Upper lobe of left lung (tissue), 6 donors: ENCODE measurements at regions not wholly inside any gene's neighbourhood (a gene's known extent, or its start where the extent isn't known, plus 50 kb on each side); places are given as distances from the start of the nearest gene placed in this dataset.

ENCODE experiments used
- ATAC-seq, 2 donors: fragments of 200-7000 bp; cut with Tn5 transposase; one replicate each; pipeline ENCODE4 v1.9.1; 2022; ENCODE audit warnings: mild to moderate bottlenecking in 2 of 2, moderate library complexity in 2 of 2; ENCODE audit not compliant: low FRiP score in 2 of 2
- DNase-seq, 2 donors: peaks; one replicate each; pipeline ENCODE4 v3.0.0-alpha.2; 2019 to 2020
- H3K27ac ChIP-seq, 4 donors: fragments of 200-600 bp; sonication (generic); one replicate each; pipeline ENCODE4 v1.5.1; 2016 to 2019
- H3K27me3 ChIP-seq, 4 donors: fragments of 200-600 bp; sonication (generic); one replicate each; pipeline ENCODE4 v1.5.1; 2017 to 2019
- H3K36me3 ChIP-seq, 4 donors: fragments of 200-600 bp; sonication (generic); one replicate each; pipeline ENCODE4 v1.5.1; 2016 to 2019
- H3K4me1 ChIP-seq, 4 donors: fragments of 200-600 bp; sonication (generic); one replicate each; pipeline ENCODE4 v1.5.1; 2018 to 2019
- H3K4me3 ChIP-seq, 4 donors: fragments of 200-600 bp; sonication (generic); one replicate each; pipeline ENCODE4 v1.5.1; 2017 to 2019; ENCODE audit warnings: mild to moderate bottlenecking in 2 of 4, moderate library complexity in 1 of 4
- H3K9me3 ChIP-seq, 4 donors: fragments of 200-600 bp; sonication (generic); one replicate each; pipeline ENCODE4 v1.5.1; 2018 to 2019
- CTCF ChIP-seq, 6 experiments: fragments of 450-650 bp in 4 of 6; fragments of 200-600 bp in 2 of 6; sonication (generic) in 2 of 6; IDR thresholded peaks; one replicate each; pipeline ENCODE4 v1.5.1; 2016 to 2019; ENCODE audit warnings: antibody characterized with exemption in 6 of 6
- EP300 ChIP-seq, 4 donors: sonication (generic); formaldehyde crosslinking; IDR thresholded peaks; one replicate each; pipeline ENCODE4 v1.5.1; 2017; ENCODE audit warnings: antibody characterized with exemption in 4 of 4, control low read depth in 2 of 4
- POLR2A ChIP-seq, 4 donors: fragments of 450-650 bp; IDR thresholded peaks; one replicate each; pipeline ENCODE4 v1.5.1; 2016 to 2017; ENCODE audit warnings: antibody characterized with exemption in 4 of 4, mild to moderate bottlenecking in 2 of 4
- POLR2AphosphoS5 ChIP-seq, 2 donors: sonication (generic); formaldehyde crosslinking; IDR thresholded peaks; one replicate each; pipeline ENCODE4 v1.5.1; 2017; ENCODE audit warnings: antibody characterized with exemption in 2 of 2
- WGBS, 2 donors: methylation state at CpG; one replicate each; pipeline ENCODE4 v1.1.5; 2017 to 2018; 5-methylcytosine and 5-hydroxymethylcytosine counted together
- donor health status: DM: no; HTN: no; CAD: no; lungs with moderate emphysema.
- donor health status: DM: no; HTN: yes; CAD: no; lungs with severe emphysema.

GRCh38 chr15:89409184-89410038 is 74.8 kb upstream of the POLG start:
- ATAC-seq: no peak
- no peak overlapping the region for H3K27ac ChIP-seq
- WGBS, 2 donors: 11 to 13% methylated on average over 39 to 49 of the region's 56 CpGs
- peak in 1 of 2 donors; percentile 78 for DNase-seq
- peak overlapping the region in 3 of 4 donors; percentile 17 to 39 (median 20) for H3K4me3 ChIP-seq
- H3K27me3 ChIP-seq: peaks cover 2 to 88% (median 57%) of the 10 kb centered on the region in 4 donors
- TF ChIP-seq POLR2A (IDR thresholded peaks at IDR 0.05): no peak
- no peak for TF ChIP-seq POLR2AphosphoS5 (IDR thresholded peaks at IDR 0.05)
- no peak for TF ChIP-seq CTCF (IDR thresholded peaks at IDR 0.05)
- TF ChIP-seq EP300 (IDR thresholded peaks at IDR 0.05): no peak
- H3K4me1 ChIP-seq: peaks cover 29 to 51% (median 41%) of the 10 kb centered on the region in 4 donors
- no peaks in the 10 kb centered on the region for H3K36me3 ChIP-seq
- no peaks in the 10 kb centered on the region for H3K9me3 ChIP-seq

GRCh38 chr15:89408372-89409183 is 74.0 kb upstream of the POLG start:
- Histone ChIP-seq H3K9me3 (no peaks in the 10 kb centered on the region), H3K4me3 (peak overlapping the region in 3 of 4 donors; percentile 17 to 39 (median 20)), H3K27me3 (peaks cover 2 to 94% (median 53%) of the 10 kb centered on the region in 4 donors), H3K27ac (no peak overlapping the region), H3K36me3 (no peaks in the 10 kb centered on the region), H3K4me1 (peaks cover 29 to 51% (median 41%) of the 10 kb centered on the region in 4 donors)
- TF ChIP-seq POLR2A (IDR thresholded peaks at IDR 0.05): no peak
- no peak for ATAC-seq
- 7 to 9% methylated on average over 30 to 33 of the region's 33 CpGs for WGBS, 2 donors
- DNase-seq: peak in 1 of 2 donors; percentile 60

GRCh38 chr15:89406940-89407607 is 72.5 kb upstream of the POLG start:
- ATAC-seq: no peak
- Histone ChIP-seq H3K27me3 (peaks cover 2 to 87% (median 44%) of the 10 kb centered on the region in 4 donors), H3K36me3 (no peaks in the 10 kb centered on the region), H3K9me3 (no peaks in the 10 kb centered on the region), H3K4me1 (peaks cover 29 to 51% (median 41%) of the 10 kb centered on the region in 4 donors), H3K4me3 (no peak overlapping the region), H3K27ac (no peak overlapping the region)
- peak in 1 of 2 donors; percentile 85 for DNase-seq
- TF ChIP-seq POLR2A (IDR thresholded peaks at IDR 0.05) (no peak), POLR2AphosphoS5 (IDR thresholded peaks at IDR 0.05) (no peak), CTCF (IDR thresholded peaks at IDR 0.05) (no peak), EP300 (IDR thresholded peaks at IDR 0.05) (no peak)
- 0 to 4% methylated on average over 14 to 45 of the region's 46 CpGs for WGBS, 2 donors

- 3 to 8% methylated on average over 22 to 40 of the region's 45 CpGs for WGBS, 2 donors
- H3K27me3 ChIP-seq: peaks cover 2 to 84% (median 40%) of the 10 kb centered on the region in 4 donors
- DNase-seq: peak in 1 of 2 donors; percentile 75
Observed at GRCh38 chr15:89406218-89406939, 71.8 kb upstream of the POLG start.

More at GRCh38 chr15:89406218-89406939, 71.8 kb upstream of the POLG start:
- TF ChIP-seq CTCF (IDR thresholded peaks at IDR 0.05) (no peak), POLR2A (IDR thresholded peaks at IDR 0.05) (no peak), EP300 (IDR thresholded peaks at IDR 0.05) (no peak), POLR2AphosphoS5 (IDR thresholded peaks at IDR 0.05) (no peak)
- peaks cover 29 to 46% (median 38%) of the 10 kb centered on the region in 4 donors for H3K4me1 ChIP-seq
- H3K36me3 ChIP-seq: no peaks in the 10 kb centered on the region
- H3K4me3 ChIP-seq: peak overlapping the region in 2 of 4 donors; percentile 15 to 27
- H3K27ac ChIP-seq: no peak overlapping the region
- no peak for ATAC-seq
- no peaks in the 10 kb centered on the region for H3K9me3 ChIP-seq
